OCI-LY7 (cell line): ENCODE measurements at regions not wholly inside any gene's neighbourhood (a gene's known extent, or its start where the extent isn't known, plus 50 kb on each side); places are given as distances from the start of the nearest gene placed in this dataset.

Experiments
- BruUV-seq: library from RNA; stranded (reverse); fragments of 400-500 nt; replicated peaks from 2 replicates; lab custom pipeline; 2021; lab: Mats Ljungman, UMichigan
- CTCF ChIA-PET: fragments of 300-600 bp; sonication (Branson Sonifier 250); formaldehyde crosslinking; loops from one replicate; lab custom pipeline; 2022; ENCODE audit warnings: antibody characterized with exemption; ENCODE audit not compliant: unreplicated experiment; lab: Charles Lee
- POLR2A ChIA-PET: fragments of 300-600 bp; sonication (Branson Sonifier 250); formaldehyde crosslinking; loops from one replicate; lab custom pipeline; 2022; ENCODE audit warnings: antibody characterized with exemption; lab: Charles Lee
- DNase-seq: peaks from one replicate; pipeline ENCODE4 v3.0.0-alpha.2; 2015; ENCODE audit warnings: low spot score
- H2AFZ ChIP-seq: fragments of 200-600 bp; sonication (generic), shearing (Covaris generic); 2 replicates; pipeline ENCODE4 v1.6.1; 2014; ENCODE audit warnings: mild to moderate bottlenecking, antibody characterized with exemption, low read length, moderate library complexity
- H3K27ac ChIP-seq: fragments of 200-600 bp; sonication (generic); 2 replicates; pipeline ENCODE4 v1.5.1; 2014; ENCODE audit warnings: mixed run types, low read depth, mild to moderate bottlenecking, moderate library complexity, low read length, inconsistent platforms; ENCODE audit not compliant: poor library complexity, severe bottlenecking
- H3K36me3 ChIP-seq: fragments of 200-600 bp; sonication (generic); 2 replicates; pipeline ENCODE4 v1.6.1; 2014; ENCODE audit warnings: mild to moderate bottlenecking, antibody characterized with exemption, low read length, moderate library complexity, mixed read lengths; ENCODE audit not compliant: insufficient read depth
- H3K4me1 ChIP-seq: fragments of 200-600 bp; sonication (generic); 2 replicates; pipeline ENCODE4 v1.5.1; 2014; ENCODE audit warnings: mild to moderate bottlenecking, low read length; ENCODE audit not compliant: insufficient read depth, poor library complexity, severe bottlenecking
- H3K4me2 ChIP-seq: fragments of 200-600 bp; sonication (generic); 2 replicates; pipeline ENCODE4 v1.6.1; 2014; ENCODE audit warnings: mild to moderate bottlenecking, low read length
- H3K4me3 ChIP-seq: fragments of 200-600 bp; sonication (generic); 2 replicates; pipeline ENCODE4 v1.5.1; 2014; ENCODE audit warnings: mild to moderate bottlenecking, low read depth, low read length; ENCODE audit not compliant: poor library complexity, severe bottlenecking
- H3K79me2 ChIP-seq: fragments of 200-600 bp; sonication (generic); 2 replicates; pipeline ENCODE4 v1.6.1; 2016; ENCODE audit warnings: low read depth, mild to moderate bottlenecking, low read length, moderate library complexity, mixed read lengths; ENCODE audit not compliant: insufficient read depth
- H3K9me2 ChIP-seq: fragments of 200-600 bp; sonication (generic); 2 replicates; pipeline ENCODE4 v1.6.1; 2016; ENCODE audit warnings: mild to moderate bottlenecking, low read length, mixed read lengths; ENCODE audit not compliant: insufficient read depth
- H3K9me3 ChIP-seq: fragments of 200-600 bp; sonication (generic); 2 replicates; pipeline ENCODE4 v1.6.1; 2014; ENCODE audit warnings: mild to moderate bottlenecking, mixed run types, low read length, mixed read lengths
- H4K20me1 ChIP-seq: fragments of 200-600 bp; sonication (generic); 2 replicates; pipeline ENCODE4 v1.6.1; 2014; ENCODE audit warnings: mild to moderate bottlenecking, antibody characterized with exemption, low read length, moderate library complexity, mixed read lengths; ENCODE audit not compliant: insufficient read depth
- CTCF ChIP-seq: fragments of 200-600 bp; sonication (generic); conservative IDR thresholded peaks from 2 replicates; pipeline ENCODE4 v1.5.1; 2014; ENCODE audit warnings: mild to moderate bottlenecking, antibody characterized with exemption, low read length, moderate library complexity, mixed read lengths
- EZH2phosphoT487 ChIP-seq: fragments of 200-600 bp; sonication (generic); IDR thresholded peaks from 2 replicates; pipeline ENCODE4 v1.6.1; 2018; ENCODE audit warnings: low read depth, borderline replicate concordance, mild to moderate bottlenecking, mixed run types, antibody characterized with exemption, low read length, moderate library complexity, mixed read lengths
- intact Hi-C: fragments of 100-400 bp; cut with micrococcal nuclease; formaldehyde crosslinking; loops from one replicate; pipeline ENCODE4 v1.10.0; 2022; ENCODE audit not compliant: unreplicated experiment

- Histone ChIP-seq H3K4me3 (no peak overlapping the region), H3K9me3 (no peaks in the 10 kb centered on the region), H3K27ac (no peak overlapping the region), H3K36me3 (peaks cover 17% of the 10 kb centered on the region; the same call in 1 of the 2 replicates), H3K4me2 (no peak overlapping the region), H2AFZ (no peak overlapping the region), H3K4me1 (peaks cover 9% of the 10 kb centered on the region), H4K20me1 (no peaks in the 10 kb centered on the region), H3K79me2 (no peaks in the 10 kb centered on the region), H3K9me2 (no peaks in the 10 kb centered on the region)
- ChIA-PET POLR2A (no interaction called here), CTCF (no interaction called here)
- BruUV-seq: no TSS peak
- TF ChIP-seq EZH2phosphoT487 (no peak), CTCF (no peak)
- DNase-seq: no peak
- intact Hi-C loops: no loop called here
Observed at GRCh38 chr2:70011786-70012185, 50.4 kb upstream of the ASPRV1 start.

- Histone ChIP-seq H2AFZ (no peak overlapping the region), H3K4me3 (no peak overlapping the region), H3K9me2 (no peaks in the 10 kb centered on the region), H3K4me1 (peaks cover 9% of the 10 kb centered on the region), H3K36me3 (peaks cover 13% of the 10 kb centered on the region; the same call in 1 of the 2 replicates), H4K20me1 (no peaks in the 10 kb centered on the region), H3K9me3 (no peaks in the 10 kb centered on the region), H3K27ac (no peak overlapping the region), H3K79me2 (no peaks in the 10 kb centered on the region), H3K4me2 (no peak overlapping the region)
- no TSS peak for BruUV-seq
- ChIA-PET POLR2A (no interaction called here), CTCF (no interaction called here)
- DNase-seq: no peak
- no peak for TF ChIP-seq EZH2phosphoT487
- TF ChIP-seq CTCF: no peak
- intact Hi-C loops: no loop called here
Observed at GRCh38 chr2:70011335-70011734, 49.9 kb upstream of the ASPRV1 start.
